Neural cell (in vitro differentiated cells): ENCODE measurements at regions not wholly inside any gene's neighbourhood (a gene's known extent, or its start where the extent isn't known, plus 50 kb on each side); places are given as distances from the start of the nearest gene placed in this dataset.

ENCODE experiments used
- POLR2AphosphoS5 ChIP-seq: IDR thresholded peaks from 2 replicates; pipeline ENCODE4 v1.6.1; 2012
- TF ChIP-seq, protein P1 (sequence below): fragments of 450-650 bp; IDR thresholded peaks from 2 replicates; pipeline ENCODE4 v1.5.1; 2014; ENCODE audit warnings: antibody characterized with exemption, mild to moderate bottlenecking, moderate library complexity; ENCODE audit not compliant: poor library complexity, severe bottlenecking

DNA sequence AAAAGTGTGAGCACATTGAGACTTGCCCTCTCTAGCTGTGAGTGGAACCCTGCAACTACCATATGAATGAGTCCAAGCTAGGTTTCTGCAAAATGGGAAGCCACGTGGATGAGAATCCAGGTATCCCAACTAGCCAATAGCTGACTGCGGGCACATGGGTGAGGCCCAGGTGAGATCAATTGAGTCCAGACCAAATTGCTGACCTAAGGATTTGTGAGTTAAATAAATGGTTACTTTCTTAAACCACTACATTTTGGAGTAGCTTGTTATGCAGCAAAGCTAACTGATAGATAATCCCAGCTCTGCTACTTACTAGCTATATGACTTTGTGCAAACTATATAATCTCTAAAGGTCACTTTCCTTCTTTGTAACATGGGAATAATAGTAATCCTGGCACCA is 150.3 kb upstream of the LCORL start:
- TF ChIP-seq, protein P1, sequence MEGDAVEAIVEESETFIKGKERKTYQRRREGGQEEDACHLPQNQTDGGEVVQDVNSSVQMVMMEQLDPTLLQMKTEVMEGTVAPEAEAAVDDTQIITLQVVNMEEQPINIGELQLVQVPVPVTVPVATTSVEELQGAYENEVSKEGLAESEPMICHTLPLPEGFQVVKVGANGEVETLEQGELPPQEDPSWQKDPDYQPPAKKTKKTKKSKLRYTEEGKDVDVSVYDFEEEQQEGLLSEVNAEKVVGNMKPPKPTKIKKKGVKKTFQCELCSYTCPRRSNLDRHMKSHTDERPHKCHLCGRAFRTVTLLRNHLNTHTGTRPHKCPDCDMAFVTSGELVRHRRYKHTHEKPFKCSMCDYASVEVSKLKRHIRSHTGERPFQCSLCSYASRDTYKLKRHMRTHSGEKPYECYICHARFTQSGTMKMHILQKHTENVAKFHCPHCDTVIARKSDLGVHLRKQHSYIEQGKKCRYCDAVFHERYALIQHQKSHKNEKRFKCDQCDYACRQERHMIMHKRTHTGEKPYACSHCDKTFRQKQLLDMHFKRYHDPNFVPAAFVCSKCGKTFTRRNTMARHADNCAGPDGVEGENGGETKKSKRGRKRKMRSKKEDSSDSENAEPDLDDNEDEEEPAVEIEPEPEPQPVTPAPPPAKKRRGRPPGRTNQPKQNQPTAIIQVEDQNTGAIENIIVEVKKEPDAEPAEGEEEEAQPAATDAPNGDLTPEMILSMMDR = no peak
- no peak for TF ChIP-seq POLR2AphosphoS5
